Stimulated activated CD8-positive, alpha-beta memory T cell treated with anti-CD3 and anti-CD28 coated beads, Interleukin-15, amount 100 ng/mL, for 1 hour (primary cell): ENCODE measurements at regions not wholly inside any gene's neighbourhood (a gene's known extent, or its start where the extent isn't known, plus 50 kb on each side); places are given as distances from the start of the nearest gene placed in this dataset.

ENCODE experiments used
- DNase-seq: peaks from one replicate; pipeline ENCODE4 v3.0.0-alpha.2; 2020; ENCODE audit warnings: low read depth

DNA sequence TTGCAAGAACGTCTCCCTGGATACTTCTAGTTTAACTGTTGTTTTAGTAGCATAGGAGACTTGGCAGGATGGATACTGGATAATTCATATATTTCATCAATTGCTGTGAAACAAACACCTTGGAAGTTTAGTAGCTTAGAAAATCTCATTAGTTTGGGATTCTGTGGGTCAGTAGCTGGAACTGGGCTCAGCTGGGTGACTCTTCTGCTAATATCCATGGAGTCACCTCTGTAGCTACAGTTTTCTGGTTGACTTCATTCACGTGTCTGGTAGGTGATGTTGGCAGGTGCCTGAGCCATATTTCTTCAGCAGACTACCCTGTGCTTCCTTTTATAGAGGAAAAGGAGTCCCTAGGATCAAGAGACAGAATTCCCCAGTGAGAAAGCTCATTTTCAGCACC lies 208.9 kb upstream of the PFKP start:
- DNase-seq = no peak

DNA sequence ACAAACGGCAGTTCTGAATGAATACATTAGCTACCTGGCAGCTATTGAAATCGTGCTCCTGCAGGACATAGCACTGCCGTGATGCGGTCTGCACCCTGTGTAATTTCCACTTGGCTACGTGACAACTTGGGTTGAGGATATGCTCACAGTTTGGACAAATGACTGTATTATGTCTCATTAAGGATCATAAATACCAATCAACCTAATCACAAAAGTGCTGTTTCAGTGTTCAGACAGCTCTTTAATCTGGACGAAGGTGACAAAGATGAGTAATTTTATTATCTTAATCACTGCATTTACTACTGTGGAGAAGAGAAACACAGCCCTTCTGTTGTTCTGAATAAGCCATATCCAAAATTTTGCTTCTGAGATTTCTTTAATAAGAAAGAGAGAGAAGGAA lies 210.8 kb upstream of the PFKP start:
- DNase-seq = no peak

DNA sequence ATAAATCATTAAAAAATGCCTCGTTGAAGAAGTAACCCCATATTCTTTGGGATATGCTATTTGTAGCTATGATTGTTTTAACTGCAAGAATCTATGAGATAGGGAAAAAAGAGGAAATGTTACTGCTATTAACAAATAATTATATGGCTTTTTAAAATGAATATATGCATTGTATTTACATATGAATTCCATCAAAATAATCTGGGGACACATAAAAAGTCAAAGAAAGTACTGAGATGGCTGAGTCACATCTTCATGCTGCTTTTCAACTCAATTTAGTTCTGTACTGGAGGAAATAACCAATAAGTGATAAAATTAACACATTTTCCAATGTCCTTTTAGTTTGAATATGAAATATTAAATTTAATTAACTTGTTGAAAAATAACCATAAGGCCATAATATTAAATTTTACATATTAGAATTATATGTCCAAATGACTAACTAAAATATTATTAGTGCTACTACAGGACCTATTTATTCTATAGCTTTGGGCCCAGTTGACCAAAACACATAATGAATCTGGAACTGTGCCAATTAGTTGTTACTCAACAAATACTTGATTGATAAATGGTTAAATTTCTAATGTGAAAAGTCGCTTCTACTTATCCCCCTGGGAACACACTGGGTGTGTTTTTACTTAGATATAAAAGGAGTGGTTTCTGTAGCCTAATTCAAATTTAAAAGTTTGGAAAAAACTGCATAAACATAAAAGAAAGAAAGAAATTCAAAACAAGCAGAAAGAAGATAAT lies 214.6 kb upstream of the PFKP start:
- DNase-seq = no peak

DNA sequence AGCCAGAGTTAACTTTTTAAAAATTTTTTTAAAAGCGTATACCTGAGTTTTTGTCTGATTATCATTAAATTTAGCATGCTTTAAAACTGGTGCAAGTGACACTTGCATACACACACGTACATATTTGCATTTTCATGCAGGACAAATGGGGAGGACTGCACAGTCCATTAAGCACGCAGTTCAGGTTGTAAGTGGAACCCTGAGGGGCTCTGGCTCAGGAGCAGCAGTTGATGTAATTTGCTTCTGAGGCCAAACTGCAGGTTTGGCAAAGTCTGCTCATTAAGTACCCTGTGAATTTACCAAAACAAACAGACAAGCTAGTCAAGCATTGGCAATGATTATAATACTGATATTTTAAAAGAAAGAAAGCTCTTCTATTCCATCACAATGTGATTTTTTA lies 215.8 kb upstream of the PFKP start:
- DNase-seq = no peak

DNA sequence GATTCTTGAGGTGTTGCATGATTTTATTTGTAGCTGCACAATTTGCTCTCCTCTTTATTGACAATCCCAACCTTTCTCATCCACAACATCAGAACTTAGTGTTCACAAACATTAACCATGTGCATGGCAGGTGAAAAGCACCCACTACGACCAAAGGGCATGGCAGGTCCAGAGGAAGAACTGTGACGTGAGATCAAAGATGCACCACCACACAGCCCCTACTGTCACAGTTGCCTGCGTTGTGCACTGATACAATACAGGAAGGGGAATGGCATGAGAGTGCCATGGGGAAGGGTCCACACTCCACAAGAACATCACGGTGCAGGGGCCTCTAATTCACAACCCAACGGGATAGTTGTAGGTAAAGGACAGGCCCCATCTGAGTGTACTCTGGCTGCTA lies 217.1 kb upstream of the PFKP start:
- no peak for DNase-seq

DNA sequence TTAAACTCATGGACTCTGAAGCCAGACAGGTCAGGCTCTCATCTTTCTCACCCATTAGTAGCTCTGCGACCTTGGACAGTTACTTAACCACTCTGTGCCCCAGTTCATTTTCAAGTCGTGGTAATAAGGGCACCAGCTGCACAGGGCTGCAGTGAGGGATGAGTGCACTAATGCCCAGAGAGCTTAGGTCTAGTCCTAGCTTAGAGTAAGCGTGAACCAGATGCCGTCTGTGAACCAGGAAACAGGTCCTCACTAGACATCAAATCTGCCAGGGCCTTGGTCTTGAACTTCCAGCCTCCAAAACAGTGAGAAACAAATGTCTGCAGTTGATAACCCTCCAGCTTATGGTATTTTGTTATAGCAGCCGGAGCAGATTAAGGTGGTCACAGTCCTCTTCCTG lies 222.4 kb upstream of the PFKP start:
- DNase-seq = no peak

DNA sequence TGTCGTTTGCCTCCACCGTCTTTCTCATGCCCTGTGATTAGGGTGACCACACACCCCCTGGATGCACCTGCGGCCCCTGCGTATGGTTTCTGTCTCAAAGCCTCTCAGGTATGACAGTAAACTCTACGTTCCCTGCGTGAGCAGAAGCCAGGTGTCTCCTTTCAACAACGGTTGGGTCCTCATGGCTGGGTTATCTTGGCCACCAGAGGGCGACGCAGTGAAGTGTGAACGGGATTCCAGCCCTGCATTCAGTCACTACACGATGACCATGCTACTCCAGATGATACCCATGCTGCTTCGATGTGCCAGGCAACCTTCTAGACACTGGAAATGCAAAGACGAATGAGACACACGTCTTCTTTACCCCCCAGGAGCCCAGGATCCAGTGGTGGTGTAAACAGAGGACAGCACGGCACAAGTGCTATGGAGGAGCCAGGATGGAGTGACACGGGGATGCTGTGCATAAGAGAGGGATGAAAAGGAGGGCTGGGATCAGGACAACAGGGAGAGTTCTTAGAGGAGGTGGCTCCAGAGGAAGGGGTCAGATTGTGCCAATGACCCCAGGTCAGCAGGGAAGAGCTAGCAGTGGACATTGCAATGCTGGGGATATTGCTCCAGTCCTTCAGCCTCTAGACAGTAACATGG lies 228.1 kb upstream of the PFKP start:
- DNase-seq = no peak

DNA sequence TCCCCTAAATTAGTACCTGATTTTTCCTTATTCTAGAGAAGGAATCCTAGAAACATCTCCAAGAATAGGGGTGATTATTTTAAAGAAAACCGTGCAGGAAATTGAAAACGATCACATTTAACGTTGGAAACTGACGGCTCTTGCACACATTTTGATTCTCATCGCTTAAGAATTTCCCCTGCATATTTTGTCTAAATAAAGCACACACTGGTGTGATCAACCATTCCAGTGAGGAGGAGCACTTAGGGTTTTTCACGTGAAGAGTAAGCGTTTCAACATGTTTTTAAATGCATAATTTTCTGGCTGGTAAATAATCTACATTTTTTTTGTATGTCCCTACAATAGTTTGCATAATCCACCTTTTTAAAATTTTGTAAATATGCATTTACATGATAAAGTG lies 229.7 kb upstream of the PFKP start:
- DNase-seq = no peak

DNA sequence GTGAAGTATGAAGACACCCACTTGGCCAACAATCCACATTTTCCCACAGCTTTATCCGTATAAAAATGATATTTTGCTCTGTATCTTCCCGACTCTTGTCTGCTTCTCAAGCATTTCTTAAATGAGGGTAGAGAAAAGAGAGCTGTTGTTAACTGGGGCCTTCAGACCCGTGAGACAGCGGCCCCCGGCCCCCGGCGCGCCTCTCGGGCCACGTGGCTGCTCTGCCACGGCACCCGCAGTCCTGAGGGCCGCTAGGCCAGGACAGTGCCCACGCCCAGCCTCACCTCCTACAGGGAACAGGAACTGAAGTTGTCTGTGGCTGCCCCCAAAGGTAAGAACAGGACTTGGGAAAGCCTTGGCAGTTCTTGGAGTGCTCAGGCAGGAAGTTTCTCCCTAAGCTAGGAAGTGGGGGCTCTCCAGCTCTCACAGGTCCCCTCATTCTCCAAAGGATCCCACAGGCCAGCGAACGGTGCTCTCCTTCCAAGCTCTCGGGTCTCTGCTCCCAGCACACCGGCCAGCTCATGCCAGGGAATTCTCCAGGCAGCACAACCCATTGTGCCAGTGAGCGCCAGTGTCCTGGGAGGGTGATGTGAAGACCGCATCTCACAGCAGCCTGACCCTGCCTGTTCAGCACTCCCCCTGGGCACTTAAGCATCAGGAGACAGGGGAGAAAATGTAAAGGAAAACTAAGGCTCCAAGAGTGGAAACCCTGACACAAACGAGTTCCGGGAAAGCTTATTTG lies 230.3 kb upstream of the PFKP start:
- DNase-seq = no peak

DNA sequence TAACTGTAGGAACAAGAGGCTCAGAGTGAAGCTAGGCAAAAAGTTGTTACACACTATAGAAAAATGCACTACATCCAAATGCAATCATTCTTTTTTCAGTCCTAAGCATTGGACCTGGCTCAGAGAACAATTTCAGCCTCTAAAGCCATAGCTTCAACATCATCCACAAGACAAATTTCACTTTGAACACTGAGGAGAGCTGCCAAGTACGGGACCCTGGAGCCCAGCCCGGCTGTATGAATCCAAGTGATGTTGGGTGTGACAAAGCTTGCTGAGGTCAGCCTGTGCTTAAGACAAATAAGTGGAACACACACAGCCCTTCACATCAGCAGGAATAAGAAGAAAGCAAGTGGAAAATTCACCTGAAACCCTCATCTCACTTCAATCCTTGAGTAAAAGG lies 233.1 kb upstream of the PFKP start:
- DNase-seq = no peak

DNA sequence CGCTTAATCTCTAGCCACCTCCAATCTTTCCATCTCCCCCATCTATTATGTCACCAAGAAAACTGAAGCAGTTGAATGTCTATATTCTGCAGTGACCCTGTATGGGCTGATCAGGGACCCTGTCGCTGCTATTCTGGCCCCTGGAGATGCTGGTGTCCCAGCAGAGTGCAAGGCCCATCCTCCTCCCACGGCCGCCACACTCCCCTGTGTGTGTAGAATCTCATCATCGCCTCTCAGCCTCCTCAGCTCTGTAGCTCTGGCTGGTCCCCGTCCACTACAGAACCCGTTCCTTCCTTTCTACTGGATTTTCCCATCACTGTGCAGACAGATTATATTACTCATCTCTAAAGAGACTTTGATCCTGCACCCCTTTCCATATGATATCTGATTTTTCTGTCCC lies 235.8 kb upstream of the PFKP start:
- no peak for DNase-seq

DNA sequence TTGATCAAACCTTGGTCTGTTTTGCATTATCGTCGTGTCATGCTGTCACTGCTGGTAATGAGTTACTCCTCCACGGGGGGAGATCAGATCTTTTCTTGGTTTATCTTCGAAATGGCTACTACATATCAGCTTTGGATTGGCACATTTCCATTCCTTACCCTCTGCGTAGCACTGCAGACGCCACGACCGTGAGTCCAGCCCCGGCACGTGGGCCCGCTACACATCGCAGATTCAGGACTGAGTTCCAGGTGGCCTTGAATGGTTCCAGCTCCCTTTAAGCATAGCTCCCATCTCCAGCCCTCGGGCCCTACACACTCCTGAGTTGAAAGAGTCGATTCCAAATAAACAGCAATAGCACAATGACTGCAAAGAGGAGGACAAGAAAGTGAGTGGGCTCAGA lies 238.6 kb upstream of the PFKP start:
- no peak for DNase-seq

DNA sequence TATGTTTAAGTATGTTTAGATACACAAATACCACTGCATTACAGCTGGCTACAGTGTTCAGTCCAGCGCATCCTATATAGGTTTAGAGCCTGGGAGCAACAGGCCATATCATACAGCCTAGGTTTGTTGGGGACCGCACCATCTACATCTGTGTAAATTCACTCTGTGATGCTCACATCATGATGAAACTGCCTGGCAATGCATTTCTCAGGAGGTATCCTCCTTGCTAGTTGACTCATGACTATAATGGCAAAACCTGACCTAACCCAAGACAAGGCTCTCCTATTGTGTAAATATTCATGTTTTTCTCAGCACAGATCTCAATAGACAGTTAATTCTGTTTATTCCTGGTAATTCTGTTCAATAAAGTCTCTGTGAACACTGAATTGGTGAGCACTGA lies 240.7 kb upstream of the PFKP start:
- DNase-seq = no peak

DNA sequence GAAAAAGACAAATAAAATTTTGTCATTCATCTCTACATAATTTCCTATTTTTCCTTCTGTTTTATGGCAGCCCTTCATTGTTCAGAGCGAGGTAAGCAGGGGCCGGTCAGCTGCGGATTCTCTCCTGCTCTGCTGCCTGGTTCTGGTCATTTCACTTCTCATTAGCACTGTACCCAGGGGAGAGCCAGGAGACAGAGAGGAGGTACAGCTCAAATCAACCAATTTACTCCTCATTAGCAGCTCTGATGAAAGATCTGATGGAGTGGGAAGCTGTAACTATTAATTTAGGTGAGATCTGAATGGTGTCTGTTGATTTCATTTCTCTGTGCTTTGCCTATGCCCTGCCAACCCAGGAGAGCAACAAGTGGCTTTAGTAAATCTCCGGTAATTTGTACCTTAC lies 241.5 kb upstream of the PFKP start:
- no peak for DNase-seq

DNA sequence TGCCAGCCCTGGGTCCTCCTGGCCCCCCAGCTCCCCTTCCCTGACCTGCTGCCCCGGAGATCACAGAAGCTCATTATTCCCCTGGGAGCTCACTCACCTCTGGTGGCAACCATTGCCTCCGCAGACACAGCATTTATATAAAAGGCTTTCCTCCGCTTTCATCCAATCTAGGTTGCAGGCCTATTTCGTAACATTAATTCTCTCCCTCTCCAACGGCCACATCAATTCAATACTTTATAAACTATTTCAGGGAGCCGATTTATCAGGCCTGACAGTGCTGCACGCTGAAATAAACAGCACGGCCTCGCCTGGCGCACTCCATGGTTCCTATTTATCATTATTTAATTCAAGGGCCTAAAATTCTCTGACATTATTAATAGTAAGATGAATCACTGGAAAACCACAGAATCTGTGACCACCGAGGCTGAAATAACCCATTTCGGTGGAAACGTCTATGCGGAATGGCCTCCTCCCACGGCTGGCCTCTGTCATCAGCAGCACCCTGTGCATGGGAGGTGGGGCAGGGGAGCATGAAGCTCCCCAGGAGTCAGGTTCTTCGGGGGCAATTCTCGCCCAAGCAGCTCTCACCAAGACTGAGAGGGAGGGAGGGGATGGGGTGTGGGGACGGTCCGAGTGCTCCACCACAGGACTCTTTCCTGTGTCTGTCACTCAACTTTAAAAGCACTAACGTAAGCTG lies 249.3 kb upstream of the PFKP start:
- no peak for DNase-seq

DNA sequence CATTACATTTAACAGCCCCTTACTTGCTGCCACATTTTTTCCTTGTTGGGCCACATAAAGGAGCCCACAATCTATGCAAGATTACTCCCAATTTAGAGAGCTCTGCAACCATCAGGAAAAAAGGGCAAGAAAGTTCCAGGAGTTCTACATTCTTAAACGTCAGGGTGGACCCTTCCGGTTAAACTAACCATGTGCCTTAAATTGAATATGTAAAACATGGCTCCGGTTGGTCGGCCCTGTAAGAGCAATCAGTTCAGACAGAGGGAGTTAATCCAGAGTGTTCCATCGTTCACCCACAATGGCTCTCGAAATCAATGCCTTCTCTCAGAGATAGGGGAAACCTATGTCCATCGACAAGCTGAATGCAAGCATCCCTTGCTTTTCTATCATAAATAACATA lies 253.7 kb upstream of the PFKP start:
- DNase-seq = no peak

DNA sequence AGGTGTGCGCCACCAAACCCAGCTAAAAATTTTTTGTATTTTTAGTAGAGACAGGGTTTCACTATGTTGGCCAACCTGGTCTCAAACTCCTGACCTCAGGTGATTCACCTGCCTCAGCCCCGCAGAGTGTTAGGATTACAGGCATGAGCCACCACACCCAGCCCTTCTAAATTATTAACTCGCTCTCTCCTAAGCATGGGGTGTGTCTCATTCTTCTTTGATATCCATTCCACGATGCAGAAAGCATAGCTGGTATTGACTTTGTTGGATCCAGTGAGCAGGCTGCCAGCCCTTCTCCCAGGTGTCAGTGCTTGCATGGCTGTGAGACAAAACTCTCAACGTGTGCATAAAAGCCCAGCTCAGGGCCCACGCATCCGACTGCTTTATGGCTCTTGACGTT lies 254.1 kb upstream of the PFKP start:
- DNase-seq = no peak

DNA sequence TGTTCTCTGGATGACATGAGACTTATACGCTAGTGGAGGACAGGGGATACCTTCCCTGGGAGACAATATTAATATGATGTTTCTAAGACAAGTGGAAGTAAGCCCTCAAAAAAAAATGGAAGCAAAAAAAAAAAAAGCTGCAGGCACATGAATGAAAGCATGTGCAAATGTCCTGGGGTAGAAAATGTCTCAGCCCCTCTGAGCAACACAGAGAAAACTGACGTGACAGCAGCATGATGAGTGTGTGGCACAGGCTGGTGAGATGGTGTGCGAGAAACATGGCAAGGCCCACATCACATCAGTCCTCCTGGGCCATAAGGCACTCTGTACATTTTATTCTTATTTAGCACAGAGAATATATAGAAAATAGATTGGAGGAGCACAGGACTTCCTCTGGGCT lies 254.7 kb upstream of the PFKP start:
- no peak for DNase-seq

DNA sequence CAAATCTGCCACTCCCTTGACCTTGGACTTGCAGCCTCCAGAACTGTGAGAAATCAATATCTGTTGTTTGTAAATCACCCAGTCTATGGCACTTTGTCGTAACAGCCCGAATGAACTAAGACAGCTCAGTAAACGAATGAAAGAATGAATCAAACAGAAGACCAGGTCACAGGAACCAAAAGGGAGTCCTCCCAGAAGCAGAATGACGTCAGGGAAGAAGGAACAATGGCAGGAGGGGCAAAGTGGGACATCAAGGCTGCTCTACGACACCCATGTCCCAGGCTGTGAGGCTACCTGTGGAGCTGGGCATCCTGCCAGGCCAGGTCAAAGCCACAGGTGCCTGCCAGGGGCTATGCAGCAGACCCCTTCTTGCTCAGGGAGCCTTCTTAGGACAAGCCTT lies 267.2 kb upstream of the PFKP start:
- no peak for DNase-seq

DNA sequence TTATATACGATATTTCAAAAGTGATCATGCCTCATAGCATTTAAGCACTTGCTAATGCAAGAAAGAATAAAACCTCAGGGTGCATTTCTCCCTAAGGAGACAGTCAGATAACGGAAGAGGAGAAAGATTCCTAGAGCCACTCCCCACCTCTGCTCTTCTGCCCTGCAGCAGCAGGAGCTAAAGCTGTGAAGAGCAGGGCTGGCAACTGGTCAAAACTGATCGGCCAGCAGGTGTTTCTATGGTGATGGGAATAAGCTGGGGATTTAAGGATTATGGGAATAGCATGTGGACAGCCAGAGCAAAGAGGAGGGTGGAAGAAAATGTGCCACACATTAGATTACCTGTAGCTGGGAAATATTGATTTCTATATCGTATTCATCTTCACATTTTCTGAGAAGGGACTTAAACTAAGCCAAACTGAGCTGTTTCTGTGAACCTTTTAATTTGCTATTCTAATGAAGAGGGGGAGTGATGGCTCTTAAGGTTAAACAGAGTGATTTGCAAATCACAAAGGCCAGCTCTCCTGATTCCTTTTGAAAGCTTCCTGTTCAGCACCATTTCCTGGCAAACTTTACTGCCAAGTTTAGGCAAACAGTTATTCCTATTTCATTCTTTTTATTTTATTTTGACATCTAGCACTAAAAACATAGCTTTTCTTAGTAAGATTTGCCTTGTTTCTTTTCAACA lies 268.9 kb upstream of the PFKP start:
- no peak for DNase-seq

DNA sequence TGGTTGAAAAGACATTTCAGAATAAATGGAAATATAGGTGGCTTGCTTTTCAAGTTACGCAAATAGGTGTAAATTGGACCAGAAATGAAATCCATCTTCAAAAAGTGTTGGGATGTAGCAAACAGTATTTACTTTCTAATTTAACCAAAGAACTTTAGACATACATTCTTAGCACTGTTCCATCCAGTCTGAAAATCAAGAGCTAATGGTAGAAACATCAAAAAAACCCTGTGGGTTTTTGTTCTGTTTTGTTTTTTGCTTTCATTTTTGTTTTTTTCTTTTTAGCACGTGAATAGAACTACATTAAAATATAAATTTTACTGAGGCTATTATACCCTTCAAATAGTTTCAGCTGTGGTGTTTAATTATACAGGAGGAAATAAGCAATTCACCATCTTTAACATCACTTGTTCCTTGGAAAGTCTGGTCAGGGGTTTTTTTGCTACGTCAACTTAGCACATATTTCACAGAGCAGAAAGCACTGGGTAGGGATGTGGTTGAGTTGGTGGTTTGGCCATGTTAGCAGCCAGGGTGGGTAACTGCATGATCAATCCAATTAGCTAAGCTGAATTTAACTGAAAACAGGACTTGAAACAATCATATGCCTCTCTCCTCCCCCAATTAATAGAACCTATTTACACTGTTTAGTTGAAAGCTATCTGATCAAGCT lies 275.4 kb upstream of the PFKP start:
- DNase-seq = no peak
